ENCODE measurements at regions not wholly inside any gene's neighbourhood (a gene's known extent, or its start where the extent isn't known, plus 50 kb on each side); places are given as distances from the start of the nearest gene placed in this dataset.

DNA sequence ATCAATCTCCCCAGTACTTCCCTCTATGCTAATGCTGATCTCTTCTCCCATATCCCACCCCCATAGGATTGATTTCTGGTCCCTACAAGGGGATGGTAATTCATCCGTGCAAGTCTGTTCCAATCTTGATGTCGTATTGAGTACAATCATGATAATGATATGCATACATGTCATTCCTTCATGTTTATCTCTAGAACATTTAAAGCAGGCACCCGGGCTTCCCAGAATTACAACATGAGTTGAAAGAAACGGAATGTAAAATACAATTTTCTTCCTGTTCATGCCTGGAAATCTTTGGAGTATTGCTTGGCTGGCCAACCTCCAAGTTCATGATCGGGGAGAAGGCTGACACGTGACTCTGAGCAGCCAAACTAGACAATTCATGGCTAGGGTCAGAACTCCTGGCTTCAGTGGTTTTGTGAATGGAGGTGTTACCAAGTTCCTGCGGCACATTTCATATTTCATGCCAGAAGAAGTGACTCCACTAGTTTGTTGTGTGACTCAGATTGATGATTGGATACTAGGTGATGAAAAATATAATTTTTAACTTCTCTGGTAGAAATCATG is 66.6 kb downstream of the C9orf152 start:
- H3K27me3 Mint-ChIP-seq (ENCODE audit: unreplicated experiment): peaks cover 26% of the 10 kb centered on the region
- peak overlapping the region; percentile 30 for H3K4me3 Mint-ChIP-seq (ENCODE audit: unreplicated experiment)
- H3K36me3 Mint-ChIP-seq (ENCODE audit: low read depth, unreplicated experiment): peaks cover 71% of the 10 kb centered on the region
- no peak overlapping the region for H3K27ac Mint-ChIP-seq (ENCODE audit: unreplicated experiment)
- H3K9me3 Mint-ChIP-seq (ENCODE audit: unreplicated experiment): no peaks in the 10 kb centered on the region
- peaks cover 86% of the 10 kb centered on the region for H3K4me1 Mint-ChIP-seq (ENCODE audit: unreplicated experiment)
- no peak for TF ChIP-seq CTCF (IDR thresholded peaks at IDR 0.05; ENCODE audit: unreplicated experiment)
- DNase-seq (ENCODE audit: low spot score): no peak

DNA sequence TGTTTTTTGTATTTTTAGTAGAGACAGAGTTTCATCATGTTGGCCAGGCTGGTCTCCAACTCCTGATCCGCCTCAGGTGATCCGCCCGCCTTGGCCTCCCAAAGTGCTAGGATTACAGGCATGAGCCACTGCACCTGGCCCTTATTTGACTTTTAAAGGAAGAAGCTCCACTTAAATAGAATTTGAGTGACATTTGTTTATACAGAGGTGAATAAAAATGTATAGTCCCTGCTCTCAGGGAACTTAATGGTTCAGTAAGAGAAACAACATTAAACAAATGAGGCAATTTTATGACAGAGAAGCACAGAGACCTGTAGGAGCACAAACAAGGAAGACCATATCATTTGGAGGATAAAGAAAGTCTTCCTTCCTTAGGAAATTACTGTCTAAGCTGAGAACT is 65.7 kb downstream of the C9orf152 start:
- no peak for DNase-seq (ENCODE audit: low spot score)
- Mint-ChIP-seq H3K27me3 (ENCODE audit: unreplicated experiment) (peaks cover 25% of the 10 kb centered on the region), H3K4me1 (ENCODE audit: unreplicated experiment) (peaks cover 82% of the 10 kb centered on the region), H3K36me3 (ENCODE audit: low read depth, unreplicated experiment) (peaks cover 67% of the 10 kb centered on the region), H3K27ac (ENCODE audit: unreplicated experiment) (peak overlapping the region; percentile 65), H3K9me3 (ENCODE audit: unreplicated experiment) (no peaks in the 10 kb centered on the region), H3K4me3 (ENCODE audit: unreplicated experiment) (no peak overlapping the region)
- no peak for TF ChIP-seq CTCF (IDR thresholded peaks at IDR 0.05; ENCODE audit: unreplicated experiment)

GRCh38 chr9:110142868-110143481 is 65.0 kb downstream of the C9orf152 start:
- no peaks in the 10 kb centered on the region for H3K9me3 Mint-ChIP-seq (ENCODE audit: unreplicated experiment)
- no peak for DNase-seq (ENCODE audit: low spot score)
- peaks cover 81% of the 10 kb centered on the region for H3K4me1 Mint-ChIP-seq (ENCODE audit: unreplicated experiment)
- H3K27ac Mint-ChIP-seq (ENCODE audit: unreplicated experiment): peak overlapping the region; percentile 65
- no peak for TF ChIP-seq CTCF (IDR thresholded peaks at IDR 0.05; ENCODE audit: unreplicated experiment)
- peaks cover 21% of the 10 kb centered on the region for H3K27me3 Mint-ChIP-seq (ENCODE audit: unreplicated experiment)
- H3K4me3 Mint-ChIP-seq (ENCODE audit: unreplicated experiment): no peak overlapping the region
- peaks cover 66% of the 10 kb centered on the region for H3K36me3 Mint-ChIP-seq (ENCODE audit: low read depth, unreplicated experiment)

- no peaks in the 10 kb centered on the region for H3K9me3 Mint-ChIP-seq (ENCODE audit: unreplicated experiment)
- no peak for TF ChIP-seq CTCF (IDR thresholded peaks at IDR 0.05; ENCODE audit: unreplicated experiment)
- H3K27me3 Mint-ChIP-seq (ENCODE audit: unreplicated experiment): peaks cover 17% of the 10 kb centered on the region
- peak overlapping the region; percentile 45 for H3K27ac Mint-ChIP-seq (ENCODE audit: unreplicated experiment)
- peaks cover 81% of the 10 kb centered on the region for H3K4me1 Mint-ChIP-seq (ENCODE audit: unreplicated experiment)
- no peak for DNase-seq (ENCODE audit: low spot score)
- no peak overlapping the region for H3K4me3 Mint-ChIP-seq (ENCODE audit: unreplicated experiment)
- H3K36me3 Mint-ChIP-seq (ENCODE audit: low read depth, unreplicated experiment): peaks cover 71% of the 10 kb centered on the region
These were observed 64.5 kb downstream of the C9orf152 start for GRCh38 chr9:110143485-110143884.

DNA sequence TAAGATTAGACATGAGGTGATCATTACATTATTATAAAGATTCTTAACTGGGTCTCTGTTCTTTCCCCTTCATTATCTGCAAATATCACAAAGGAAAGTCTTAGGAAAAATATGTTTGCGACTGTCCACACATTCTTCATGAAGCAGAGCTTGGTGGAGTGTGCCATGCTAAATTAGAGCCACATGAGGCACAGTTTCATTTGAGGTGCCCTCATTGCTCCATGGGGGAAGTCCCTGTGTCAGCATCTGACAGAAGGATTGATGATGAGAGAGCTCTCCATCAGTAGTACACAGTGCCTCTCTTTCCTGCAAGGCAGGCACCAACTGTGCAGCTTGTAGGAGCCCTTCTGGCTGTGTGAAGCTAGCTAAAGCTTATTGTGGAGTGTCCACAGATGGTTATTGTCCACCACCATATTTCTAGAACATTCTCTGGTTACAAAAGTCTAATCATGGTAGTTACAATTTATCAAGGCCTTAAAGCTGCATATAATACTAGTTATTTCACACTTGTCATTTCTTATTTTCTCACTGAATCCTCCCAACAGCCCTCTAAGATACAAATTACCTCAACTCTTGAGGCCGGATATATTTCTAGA is 63.9 kb downstream of the C9orf152 start:
- Mint-ChIP-seq H3K4me1 (ENCODE audit: unreplicated experiment) (peaks cover 80% of the 10 kb centered on the region), H3K9me3 (ENCODE audit: unreplicated experiment) (no peaks in the 10 kb centered on the region), H3K27me3 (ENCODE audit: unreplicated experiment) (peaks cover 16% of the 10 kb centered on the region), H3K36me3 (ENCODE audit: low read depth, unreplicated experiment) (peaks cover 70% of the 10 kb centered on the region), H3K4me3 (ENCODE audit: unreplicated experiment) (no peak overlapping the region), H3K27ac (ENCODE audit: unreplicated experiment) (no peak overlapping the region)
- no peak for TF ChIP-seq CTCF (IDR thresholded peaks at IDR 0.05; ENCODE audit: unreplicated experiment)
- no peak for DNase-seq (ENCODE audit: low spot score)
